ENCODE measurements at regions not wholly inside any gene's neighbourhood (a gene's known extent, or its start where the extent isn't known, plus 50 kb on each side); places are given as distances from the start of the nearest gene placed in this dataset.

DNA sequence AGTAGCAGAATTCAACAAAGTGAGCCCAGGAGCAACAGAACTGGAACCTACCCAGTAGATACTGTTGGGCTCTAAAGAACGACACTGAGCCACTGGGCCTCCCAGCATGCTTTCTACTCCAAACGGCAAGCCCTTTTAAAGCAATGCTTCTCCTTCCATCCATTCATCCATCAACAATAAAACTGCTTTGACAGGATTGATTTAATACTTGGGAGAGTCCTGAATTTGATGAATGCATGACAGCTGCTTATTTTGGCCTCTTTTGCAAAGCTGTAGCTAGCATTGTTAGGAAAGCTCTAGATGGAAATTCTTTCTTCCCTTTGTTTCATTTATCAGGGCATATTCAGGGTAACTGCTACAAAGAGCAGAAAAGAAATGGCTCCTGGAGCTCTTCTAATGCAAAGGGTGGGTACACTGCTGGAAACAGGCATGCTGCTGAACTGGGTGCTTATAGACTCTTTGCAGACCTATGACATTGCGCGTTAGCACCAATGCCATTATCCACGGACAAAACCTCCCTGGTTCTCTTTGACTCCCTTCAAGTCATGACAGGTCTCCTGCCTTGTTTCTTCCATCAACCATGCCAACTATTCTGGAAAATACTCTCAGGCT is 138.4 kb upstream of the HNRNPA3 start:
- TF ChIP-seq, protein P1, sequence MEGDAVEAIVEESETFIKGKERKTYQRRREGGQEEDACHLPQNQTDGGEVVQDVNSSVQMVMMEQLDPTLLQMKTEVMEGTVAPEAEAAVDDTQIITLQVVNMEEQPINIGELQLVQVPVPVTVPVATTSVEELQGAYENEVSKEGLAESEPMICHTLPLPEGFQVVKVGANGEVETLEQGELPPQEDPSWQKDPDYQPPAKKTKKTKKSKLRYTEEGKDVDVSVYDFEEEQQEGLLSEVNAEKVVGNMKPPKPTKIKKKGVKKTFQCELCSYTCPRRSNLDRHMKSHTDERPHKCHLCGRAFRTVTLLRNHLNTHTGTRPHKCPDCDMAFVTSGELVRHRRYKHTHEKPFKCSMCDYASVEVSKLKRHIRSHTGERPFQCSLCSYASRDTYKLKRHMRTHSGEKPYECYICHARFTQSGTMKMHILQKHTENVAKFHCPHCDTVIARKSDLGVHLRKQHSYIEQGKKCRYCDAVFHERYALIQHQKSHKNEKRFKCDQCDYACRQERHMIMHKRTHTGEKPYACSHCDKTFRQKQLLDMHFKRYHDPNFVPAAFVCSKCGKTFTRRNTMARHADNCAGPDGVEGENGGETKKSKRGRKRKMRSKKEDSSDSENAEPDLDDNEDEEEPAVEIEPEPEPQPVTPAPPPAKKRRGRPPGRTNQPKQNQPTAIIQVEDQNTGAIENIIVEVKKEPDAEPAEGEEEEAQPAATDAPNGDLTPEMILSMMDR (IDR thresholded peaks at IDR 0.05) = no peak
- TF ChIP-seq TCF7L2 (IDR thresholded peaks at IDR 0.05; ENCODE audit: low read depth, low read length) = no peak
- no peak for TF ChIP-seq SIN3A (IDR thresholded peaks at IDR 0.05; ENCODE audit: borderline replicate concordance, insufficient read depth, low read depth, low read length)
